WI38 (cell line): ENCODE measurements at regions not wholly inside any gene's neighbourhood (a gene's known extent, or its start where the extent isn't known, plus 50 kb on each side); places are given as distances from the start of the nearest gene placed in this dataset.

Experiments used
- H3K4me3 ChIP-seq: 2 replicates; pipeline ENCODE4 v1.5.1; 2011; ENCODE audit warnings: low read depth, mild to moderate bottlenecking, control low read depth, low read length
- TF ChIP-seq, protein P1 (sequence below): IDR thresholded peaks from 2 replicates; pipeline ENCODE4 v1.5.1; 2012; ENCODE audit warnings: low read depth, mild to moderate bottlenecking, control low read depth, low read length

GRCh38 chrX:9362363-9362928 is 102.4 kb upstream of the TBL1X start:
- TF ChIP-seq, protein P1, sequence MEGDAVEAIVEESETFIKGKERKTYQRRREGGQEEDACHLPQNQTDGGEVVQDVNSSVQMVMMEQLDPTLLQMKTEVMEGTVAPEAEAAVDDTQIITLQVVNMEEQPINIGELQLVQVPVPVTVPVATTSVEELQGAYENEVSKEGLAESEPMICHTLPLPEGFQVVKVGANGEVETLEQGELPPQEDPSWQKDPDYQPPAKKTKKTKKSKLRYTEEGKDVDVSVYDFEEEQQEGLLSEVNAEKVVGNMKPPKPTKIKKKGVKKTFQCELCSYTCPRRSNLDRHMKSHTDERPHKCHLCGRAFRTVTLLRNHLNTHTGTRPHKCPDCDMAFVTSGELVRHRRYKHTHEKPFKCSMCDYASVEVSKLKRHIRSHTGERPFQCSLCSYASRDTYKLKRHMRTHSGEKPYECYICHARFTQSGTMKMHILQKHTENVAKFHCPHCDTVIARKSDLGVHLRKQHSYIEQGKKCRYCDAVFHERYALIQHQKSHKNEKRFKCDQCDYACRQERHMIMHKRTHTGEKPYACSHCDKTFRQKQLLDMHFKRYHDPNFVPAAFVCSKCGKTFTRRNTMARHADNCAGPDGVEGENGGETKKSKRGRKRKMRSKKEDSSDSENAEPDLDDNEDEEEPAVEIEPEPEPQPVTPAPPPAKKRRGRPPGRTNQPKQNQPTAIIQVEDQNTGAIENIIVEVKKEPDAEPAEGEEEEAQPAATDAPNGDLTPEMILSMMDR: no peak
- no peak overlapping the region for H3K4me3 ChIP-seq

GRCh38 chrX:9367421-9367820 is 97.4 kb upstream of the TBL1X start:
- H3K4me3 ChIP-seq: no peak overlapping the region

GRCh38 chrX:9368262-9368661 is 96.6 kb upstream of the TBL1X start:
- TF ChIP-seq, protein P1: no peak
- no peak overlapping the region for H3K4me3 ChIP-seq

More at GRCh38 chrX:9367421-9367820, 97.4 kb upstream of the TBL1X start:
- TF ChIP-seq, protein P1: no peak

DNA sequence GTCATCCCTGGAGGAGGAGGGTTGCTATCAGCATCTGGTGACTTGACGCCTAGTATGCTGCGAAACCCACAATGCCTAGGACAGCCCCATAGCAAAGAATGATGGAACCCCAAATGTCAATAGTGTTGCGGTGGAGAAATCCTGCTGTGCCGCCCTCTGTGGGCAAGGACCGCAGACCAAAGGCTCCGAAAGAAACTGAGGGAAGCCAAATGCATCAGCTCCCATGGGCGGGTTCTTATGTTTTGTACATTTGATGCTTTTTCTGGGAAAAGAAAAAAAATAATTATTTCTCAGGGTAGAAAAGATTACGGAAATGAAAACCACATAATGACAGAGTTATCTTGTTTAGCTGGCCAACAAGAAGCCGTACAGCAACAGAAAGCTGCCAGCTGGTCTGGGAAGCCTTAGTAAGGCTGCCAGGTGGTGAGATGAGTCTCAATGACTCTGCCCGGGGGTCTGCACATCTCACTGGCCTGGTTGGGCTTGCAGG is 95.0 kb upstream of the TBL1X start:
- TF ChIP-seq, protein P1: no peak
- no peak overlapping the region for H3K4me3 ChIP-seq

- no peak overlapping the region for H3K4me3 ChIP-seq
- TF ChIP-seq, protein P1: no peak
Measured at GRCh38 chrX:9370893-9371292, 94.0 kb upstream of the TBL1X start.

- TF ChIP-seq, protein P1: no peak
- no peak overlapping the region for H3K4me3 ChIP-seq
Measured at GRCh38 chrX:9372866-9373265, 92.0 kb upstream of the TBL1X start.

GRCh38 chrX:9373789-9374188 is 91.1 kb upstream of the TBL1X start:
- no peak overlapping the region for H3K4me3 ChIP-seq
- TF ChIP-seq, protein P1: no peak
